ENCODE measurements at regions not wholly inside any gene's neighbourhood (a gene's known extent, or its start where the extent isn't known, plus 50 kb on each side); places are given as distances from the start of the nearest gene placed in this dataset.
"Not testable (repeated sequence)": the region's sequence is repeated elsewhere in the genome, so short reads cannot be mapped to it uniquely, and the experiment has no call there.

DNA sequence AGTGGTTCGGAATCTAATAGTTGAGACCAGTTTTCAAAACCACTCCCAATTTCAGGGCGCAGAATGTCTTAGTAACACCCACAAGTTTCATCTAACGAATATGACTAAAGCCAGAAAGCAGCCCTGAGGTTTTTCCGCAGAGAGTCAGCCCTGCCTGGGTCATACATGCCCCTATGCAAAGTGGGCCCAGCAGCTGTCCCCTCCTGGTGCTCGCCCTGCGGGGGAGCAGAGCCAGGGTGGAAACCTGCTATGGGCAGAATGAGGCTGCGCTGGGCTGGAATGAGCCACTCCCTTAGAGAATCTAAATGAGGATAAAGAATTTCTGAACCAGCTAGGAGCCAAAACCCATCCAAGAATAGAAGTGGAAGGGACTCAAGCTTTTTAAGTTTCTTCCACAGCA lies 69.4 kb upstream of the KIF2A start:
- not testable (repeated sequence) for DNase-seq

DNA sequence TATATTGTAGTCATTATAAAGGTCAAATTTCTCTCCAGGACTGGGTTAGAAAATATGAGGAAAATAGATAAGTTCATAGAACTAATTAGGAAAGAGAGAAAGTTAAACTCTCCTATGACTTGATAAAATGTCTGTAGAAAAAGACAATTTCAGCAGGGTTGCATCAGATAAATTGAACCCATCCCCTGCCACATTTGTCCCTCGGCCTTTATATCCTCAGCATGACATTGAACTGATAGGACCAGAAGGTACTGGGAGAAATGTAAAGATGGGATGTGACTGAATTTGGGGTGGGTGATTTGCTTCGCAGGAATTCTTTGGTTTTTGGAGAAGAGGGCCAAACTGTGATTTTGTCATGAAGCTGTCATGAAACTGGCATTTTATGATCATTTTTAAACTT lies 68.1 kb upstream of the KIF2A start:
- DNase-seq, result not testable (repeated sequence)

DNA sequence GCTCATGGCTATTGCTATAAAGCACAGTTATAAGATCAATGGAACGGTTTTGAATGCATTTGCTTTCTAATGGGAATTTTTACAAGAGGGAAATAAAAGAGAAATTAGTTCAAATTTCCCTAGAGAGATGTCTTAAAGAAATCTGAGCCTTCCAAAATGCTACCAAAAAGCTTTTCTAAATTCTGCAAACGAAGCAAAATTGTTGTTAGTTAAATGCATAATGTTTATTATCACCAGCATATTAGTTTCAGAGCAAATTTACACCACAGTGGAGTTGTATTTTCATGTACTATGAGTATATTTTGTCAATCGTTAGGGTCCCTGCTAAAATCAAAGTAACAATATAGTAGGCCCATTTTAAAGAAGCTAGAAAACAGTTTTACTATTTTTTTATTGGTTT lies 67.4 kb upstream of the KIF2A start:
- DNase-seq, result not testable (repeated sequence)

DNA sequence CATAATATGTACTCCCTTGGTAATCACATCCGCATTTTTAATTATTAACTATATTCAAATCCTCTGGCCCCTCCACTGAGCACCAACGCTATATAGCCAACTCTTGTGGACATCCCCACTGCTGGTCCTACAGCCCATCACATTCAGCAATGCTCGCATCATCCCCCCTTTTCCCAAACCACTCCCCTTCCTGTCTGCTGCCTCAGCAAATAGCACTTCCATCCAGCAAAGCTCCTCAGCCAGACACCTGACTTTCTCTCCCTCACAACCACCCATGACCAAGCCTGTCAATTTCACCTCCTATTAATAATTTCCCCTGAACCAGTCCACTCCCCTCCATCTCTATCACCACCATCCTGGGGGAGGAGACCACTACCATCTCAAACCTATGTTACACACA lies 65.5 kb upstream of the KIF2A start:
- not testable (repeated sequence) for DNase-seq

DNA sequence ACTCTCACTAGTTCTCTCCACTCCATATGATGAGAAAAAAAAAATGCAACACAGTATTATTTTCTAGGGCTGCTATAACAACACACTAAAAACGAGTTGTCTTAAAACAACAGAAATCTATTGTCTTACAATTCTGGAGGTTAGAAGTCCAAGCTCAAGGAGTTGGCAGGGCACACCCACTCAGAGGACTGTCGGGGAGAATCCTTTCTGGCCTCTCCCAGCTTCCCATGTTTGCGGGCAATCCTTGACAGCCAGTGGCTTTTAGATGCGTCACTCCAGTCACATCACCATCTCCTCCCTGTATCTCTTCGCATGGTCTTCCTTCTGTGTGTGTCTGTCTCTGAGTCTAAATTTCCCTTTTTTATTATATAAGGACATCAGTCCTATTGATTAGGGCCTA lies 64.0 kb upstream of the KIF2A start:
- not testable (repeated sequence) for DNase-seq

DNA sequence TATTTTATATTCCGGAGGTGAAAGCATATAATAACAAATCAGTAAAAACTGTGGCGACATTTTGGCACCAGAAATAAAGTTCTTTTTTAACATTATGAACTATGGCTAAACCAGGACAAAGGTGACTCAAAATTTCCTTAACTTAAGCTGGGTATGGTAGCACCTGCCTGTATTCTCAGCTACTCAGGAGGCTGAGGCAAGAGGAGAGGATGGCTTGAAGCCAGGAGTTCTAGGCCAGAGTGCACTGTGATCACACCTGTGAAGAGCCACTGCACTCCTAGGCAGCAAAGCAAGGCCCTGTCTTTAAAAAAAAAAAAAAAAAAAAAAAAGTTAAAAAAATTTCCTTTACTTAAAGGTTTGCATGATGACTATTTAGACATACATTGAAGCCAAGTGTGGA lies 63.0 kb upstream of the KIF2A start:
- not testable (repeated sequence) for DNase-seq

DNA sequence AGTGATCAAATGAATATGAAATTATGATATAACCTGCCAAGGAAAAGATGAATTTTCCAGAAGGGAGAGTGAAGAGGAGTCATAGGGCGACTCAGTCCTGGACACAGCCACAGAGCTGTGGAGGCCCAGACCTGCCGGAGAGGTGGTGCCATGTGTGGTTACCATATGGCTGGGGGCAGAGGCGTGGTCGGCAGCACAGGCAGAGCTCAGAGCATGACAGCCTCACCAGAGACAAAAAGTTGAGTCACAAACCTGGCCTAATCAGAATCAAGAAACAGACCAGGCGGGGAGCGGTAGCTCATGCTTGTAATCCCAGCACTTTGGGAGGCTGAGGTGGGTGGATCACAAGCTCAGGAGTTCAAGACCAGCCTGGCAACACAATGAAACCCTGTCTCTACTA lies 57.8 kb upstream of the KIF2A start:
- not testable (repeated sequence) for DNase-seq

DNA sequence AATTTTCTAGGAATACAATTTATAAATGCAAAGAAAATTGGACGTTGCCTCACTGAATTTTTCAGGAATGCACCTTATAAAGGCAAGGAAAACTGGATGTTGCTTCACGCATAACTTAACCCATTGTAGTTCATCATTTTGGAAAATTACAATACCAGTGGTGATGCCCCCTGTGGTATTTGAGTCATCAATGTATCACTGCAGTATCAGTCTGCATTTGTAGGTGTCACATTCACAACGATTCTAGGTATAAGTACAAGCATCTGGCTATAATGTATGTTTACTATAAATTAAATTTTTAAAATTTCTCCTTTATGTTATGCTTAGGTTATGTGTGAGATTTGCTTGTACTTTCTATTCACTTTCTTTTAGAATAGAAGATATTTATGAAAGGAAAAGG lies 55.9 kb upstream of the KIF2A start:
- DNase-seq, result not testable (repeated sequence)

DNA sequence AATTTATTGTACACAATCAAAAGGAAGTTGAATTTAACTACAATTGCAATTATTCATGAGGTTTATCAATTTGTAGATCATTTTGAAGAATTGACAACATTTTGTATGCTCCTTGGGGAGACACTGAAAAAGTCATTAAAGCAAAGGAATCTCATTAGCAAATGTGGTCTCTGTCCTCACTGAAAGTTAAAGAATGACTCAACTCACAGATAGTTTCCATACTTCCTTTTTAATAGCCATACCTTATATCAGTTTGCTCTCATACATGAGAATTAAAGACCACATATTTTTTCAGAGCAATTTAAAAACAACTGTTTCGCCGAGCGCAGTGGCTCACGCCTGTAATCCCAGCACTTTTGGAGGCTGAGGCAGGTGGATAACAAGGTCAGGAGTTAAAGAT lies 55.1 kb upstream of the KIF2A start:
- DNase-seq, result not testable (repeated sequence)

DNA sequence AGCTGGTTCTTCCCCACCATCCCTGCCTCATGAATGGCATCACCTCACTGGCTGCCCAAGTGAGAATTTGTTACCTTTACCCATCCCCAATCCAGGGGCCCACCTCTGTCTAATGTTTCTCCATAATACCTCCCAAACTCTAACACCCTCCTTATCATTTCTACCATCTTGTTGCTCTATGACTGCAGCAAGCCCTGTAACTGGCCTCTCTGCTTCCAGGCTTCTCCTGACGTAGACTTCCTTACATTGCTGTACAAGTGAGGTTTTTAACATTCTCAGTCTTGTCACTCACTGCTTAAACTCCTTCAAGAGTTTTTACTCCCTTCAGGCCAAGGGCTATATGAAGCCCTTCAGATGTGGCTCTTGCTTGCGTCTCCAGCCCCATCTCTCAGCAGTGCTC lies 53.5 kb upstream of the KIF2A start:
- not testable (repeated sequence) for DNase-seq

DNA sequence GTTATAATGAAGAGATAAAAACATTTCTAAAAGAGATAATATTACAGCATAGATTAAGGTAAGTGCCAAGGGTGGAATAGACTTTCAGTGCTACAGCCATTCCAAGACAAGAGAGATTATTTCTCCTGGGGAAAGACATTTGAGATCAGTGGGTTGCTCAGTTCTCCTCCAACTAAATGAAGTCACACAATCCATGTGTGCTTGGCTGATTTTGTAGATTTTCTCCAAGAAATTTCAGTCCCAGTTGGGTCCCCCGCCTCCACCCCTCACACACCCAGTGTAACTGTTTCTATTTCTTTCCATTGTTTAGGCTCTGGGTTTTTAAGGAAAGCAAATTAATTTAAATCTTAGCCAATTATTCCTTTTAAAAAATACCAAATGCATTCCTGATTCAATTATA lies 50.5 kb upstream of the KIF2A start:
- DNase-seq, result not testable (repeated sequence)

DNA sequence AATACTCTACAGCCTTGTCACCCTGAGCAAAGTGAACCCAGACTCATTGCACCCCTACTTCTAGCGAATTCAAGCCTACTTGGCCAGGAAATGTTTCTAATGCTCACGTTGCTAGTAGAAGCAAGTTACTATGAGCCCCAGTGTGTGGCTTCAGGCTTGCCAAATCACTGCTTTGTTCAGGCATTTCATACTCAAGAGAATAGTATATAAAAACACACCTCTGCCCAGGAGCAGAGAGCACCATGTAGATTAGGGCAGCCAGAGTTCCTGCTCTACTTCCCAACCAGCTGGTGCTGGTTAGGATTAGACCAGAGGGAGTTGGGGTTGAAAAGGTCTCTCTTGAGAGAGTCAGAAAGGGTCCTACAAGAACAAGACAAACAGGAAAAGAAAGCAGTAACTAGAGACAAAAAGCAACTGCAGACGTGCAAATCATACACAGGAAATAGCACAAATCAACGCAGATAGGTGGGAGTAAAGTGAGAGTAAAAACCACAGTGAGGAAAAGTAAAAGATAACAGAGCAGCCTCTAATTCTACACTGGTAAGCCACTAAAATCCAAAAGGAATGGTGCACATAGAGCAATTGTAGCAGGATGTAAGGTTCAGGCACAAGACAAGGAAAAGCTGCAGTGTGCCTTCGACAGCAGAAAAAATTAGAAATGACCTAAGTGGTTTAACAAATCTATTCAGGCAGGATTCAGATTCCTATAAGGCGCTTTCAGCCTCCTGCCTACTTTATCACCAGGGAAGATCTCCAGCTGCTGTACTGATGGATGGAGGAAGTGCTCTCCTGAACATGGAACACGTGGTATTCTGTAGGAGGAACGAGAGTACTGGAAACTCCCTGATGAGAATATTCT lies 49.6 kb upstream of the KIF2A start:
- DNase-seq, result peak; percentile 29

Data from activated T-cell treated with anti-CD3 and anti-CD28 coated beads, Interleukin-2, amount 50 U/mL, for 1 hour (primary cell).